Progenitor cell of endocrine pancreas (in vitro differentiated cells): ENCODE measurements at regions not wholly inside any gene's neighbourhood (a gene's known extent, or its start where the extent isn't known, plus 50 kb on each side); places are given as distances from the start of the nearest gene placed in this dataset.
"Not testable (repeated sequence)": the region's sequence is repeated elsewhere in the genome, so short reads cannot be mapped to it uniquely, and the experiment has no call there.

Experiments
- DNase-seq: peaks from one replicate; pipeline ENCODE4 v3.0.0; 2021; ENCODE audit warnings: low spot score; ENCODE audit not compliant: unreplicated experiment
- H3K27ac Mint-ChIP-seq: 2 replicates; pipeline ENCODE4 v1.8.0; 2021; ENCODE audit warnings: mild to moderate bottlenecking, moderate library complexity, mixed read lengths
- H3K27me3 Mint-ChIP-seq: 2 replicates; pipeline ENCODE4 v1.8.0; 2021; ENCODE audit warnings: mixed read lengths
- H3K36me3 Mint-ChIP-seq: 2 replicates; pipeline ENCODE4 v1.8.0; 2022; ENCODE audit warnings: mixed read lengths; ENCODE audit not compliant: insufficient read depth
- H3K4me1 Mint-ChIP-seq: 2 replicates; pipeline ENCODE4 v1.8.0; 2021; ENCODE audit warnings: low read depth, mixed read lengths
- H3K4me3 Mint-ChIP-seq: 2 replicates; pipeline ENCODE4 v1.8.0; 2021; ENCODE audit warnings: low read depth, mild to moderate bottlenecking, moderate library complexity, mixed read lengths
- H3K9me3 Mint-ChIP-seq: 2 replicates; pipeline ENCODE4 v1.8.0; 2021; ENCODE audit warnings: low read depth, mixed read lengths
- CTCF ChIP-seq: fragments of 200-600 bp; sonication (generic); IDR thresholded peaks from one replicate; pipeline ENCODE4 v1.5.0; 2021; ENCODE audit warnings: antibody characterized with exemption, mild to moderate bottlenecking; ENCODE audit not compliant: unreplicated experiment

- peaks cover 4% of the 10 kb centered on the region for H3K9me3 Mint-ChIP-seq
- H3K27me3 Mint-ChIP-seq, result peaks cover 6% of the 10 kb centered on the region
- no peak overlapping the region for H3K27ac Mint-ChIP-seq
- no peaks in the 10 kb centered on the region for H3K36me3 Mint-ChIP-seq
- TF ChIP-seq CTCF, result no peak
- no peaks in the 10 kb centered on the region for H3K4me1 Mint-ChIP-seq
- no peak for DNase-seq
- no peak overlapping the region for H3K4me3 Mint-ChIP-seq
Measured at GRCh38 chr7:140273417-140273816, 96.6 kb upstream of the KDM7A start.

- not testable (repeated sequence) for H3K4me1 Mint-ChIP-seq, H3K36me3 Mint-ChIP-seq, DNase-seq, H3K27ac Mint-ChIP-seq, H3K27me3 Mint-ChIP-seq, H3K4me3 Mint-ChIP-seq, H3K9me3 Mint-ChIP-seq
Measured at GRCh38 chr7:140271643-140271968, 94.8 kb upstream of the KDM7A start.

- no peak overlapping the region for H3K4me3 Mint-ChIP-seq
- H3K4me1 Mint-ChIP-seq, result no peaks in the 10 kb centered on the region
- H3K36me3 Mint-ChIP-seq, result no peaks in the 10 kb centered on the region
- H3K9me3 Mint-ChIP-seq, result peaks cover 4% of the 10 kb centered on the region
- no peak overlapping the region for H3K27ac Mint-ChIP-seq
- no peak for DNase-seq
- no peaks in the 10 kb centered on the region for H3K27me3 Mint-ChIP-seq
- no peak for TF ChIP-seq CTCF
Measured at GRCh38 chr7:140269004-140269638, 92.3 kb upstream of the KDM7A start.

GRCh38 chr7:140267381-140268226, 90.8 kb upstream of the KDM7A start:
- H3K36me3 Mint-ChIP-seq, result no peaks in the 10 kb centered on the region
- no peaks in the 10 kb centered on the region for H3K4me1 Mint-ChIP-seq
- no peak for DNase-seq
- H3K27me3 Mint-ChIP-seq, result no peaks in the 10 kb centered on the region
- H3K4me3 Mint-ChIP-seq, result no peak overlapping the region
- no peak for TF ChIP-seq CTCF
- H3K27ac Mint-ChIP-seq, result no peak overlapping the region
- peaks cover 4% of the 10 kb centered on the region for H3K9me3 Mint-ChIP-seq

GRCh38 chr7:140263277-140263676, 86.5 kb upstream of the KDM7A start:
- H3K36me3 Mint-ChIP-seq, result no peaks in the 10 kb centered on the region
- no peak for TF ChIP-seq CTCF
- H3K27ac Mint-ChIP-seq, result no peak overlapping the region
- H3K4me3 Mint-ChIP-seq, result no peak overlapping the region
- no peaks in the 10 kb centered on the region for H3K27me3 Mint-ChIP-seq
- H3K9me3 Mint-ChIP-seq, result no peaks in the 10 kb centered on the region
- peaks cover 15% of the 10 kb centered on the region for H3K4me1 Mint-ChIP-seq
- DNase-seq, result no peak
